ENCODE measurements at regions not wholly inside any gene's neighbourhood (a gene's known extent, or its start where the extent isn't known, plus 50 kb on each side); places are given as distances from the start of the nearest gene placed in this dataset.
"Not testable (repeated sequence)": the region's sequence is repeated elsewhere in the genome, so short reads cannot be mapped to it uniquely, and the experiment has no call there.

- H3K4me3 ChIP-seq (ENCODE audit: low read depth, low read length), result no peak overlapping the region
- no peak for DNase-seq (ENCODE audit: low read depth)
- peak; percentile 36; the same call in 1 of the 2 replicates for TF ChIP-seq CTCF (IDR thresholded peaks at IDR 0.05; ENCODE audit: control insufficient read depth, extremely low read depth, insufficient read depth)
Measured at GRCh38 chr2:238513346-238513745, 86.6 kb downstream of the ASB1 start.

- DNase-seq (ENCODE audit: low read depth); H3K4me3 ChIP-seq (ENCODE audit: low read depth, low read length): not testable (repeated sequence)
Measured at GRCh38 chr2:238514024-238514423, 87.3 kb downstream of the ASB1 start.

- no peak for TF ChIP-seq CTCF (IDR thresholded peaks at IDR 0.05; ENCODE audit: control insufficient read depth, extremely low read depth, insufficient read depth)
- no peak overlapping the region for H3K4me3 ChIP-seq (ENCODE audit: low read depth, low read length)
- DNase-seq (ENCODE audit: low read depth), result no peak
Measured at GRCh38 chr2:238515377-238515776, 88.7 kb downstream of the ASB1 start.

- no peak overlapping the region for H3K4me3 ChIP-seq (ENCODE audit: low read depth, low read length)
- DNase-seq (ENCODE audit: low read depth), result no peak
- TF ChIP-seq CTCF (IDR thresholded peaks at IDR 0.05; ENCODE audit: control insufficient read depth, extremely low read depth, insufficient read depth), result no peak
Measured at GRCh38 chr2:238517209-238517608, 90.5 kb downstream of the ASB1 start.

GRCh38 chr2:238518172-238518820 is 91.6 kb downstream of the ASB1 start:
- H3K4me3 ChIP-seq (ENCODE audit: low read depth, low read length), result no peak overlapping the region
- DNase-seq (ENCODE audit: low read depth), result no peak
- no peak for TF ChIP-seq CTCF (IDR thresholded peaks at IDR 0.05; ENCODE audit: control insufficient read depth, extremely low read depth, insufficient read depth)

GRCh38 chr2:238518821-238519186 is 92.1 kb downstream of the ASB1 start:
- no peak overlapping the region for H3K4me3 ChIP-seq (ENCODE audit: low read depth, low read length)
- no peak for TF ChIP-seq CTCF (IDR thresholded peaks at IDR 0.05; ENCODE audit: control insufficient read depth, extremely low read depth, insufficient read depth)
- DNase-seq (ENCODE audit: low read depth), result no peak

- no peak for TF ChIP-seq CTCF (IDR thresholded peaks at IDR 0.05; ENCODE audit: control insufficient read depth, extremely low read depth, insufficient read depth)
- H3K4me3 ChIP-seq (ENCODE audit: low read depth, low read length), result no peak overlapping the region
- DNase-seq (ENCODE audit: low read depth), result no peak
Measured at GRCh38 chr2:238520359-238520886, 93.7 kb downstream of the ASB1 start.
